GM13976 (cell line): ENCODE measurements at regions not wholly inside any gene's neighbourhood (a gene's known extent, or its start where the extent isn't known, plus 50 kb on each side); places are given as distances from the start of the nearest gene placed in this dataset.

Experiments
- DNase-seq: peaks from one replicate; pipeline ENCODE4 v3.0.0; 2012; ENCODE audit warnings: low spot score
- CTCF ChIP-seq: IDR thresholded peaks from 2 replicates; pipeline ENCODE4 v1.5.1; 2012; ENCODE audit warnings: borderline replicate concordance, mild to moderate bottlenecking; ENCODE audit not compliant: insufficient read depth; ENCODE audit errors: extremely low read depth, missing control alignments, control extremely low read depth
- in situ Hi-C: fragments of 300-500 bp; cut with MboI; formaldehyde crosslinking; loops from one replicate; pipeline ENCODE4 v1.12.0; 2022; ENCODE audit warnings: low sequenced_read_pairs, mixed read lengths, inconsistent platforms; ENCODE audit not compliant: unreplicated experiment

- in situ Hi-C loops = no loop called here
- no peak for DNase-seq
- no peak for TF ChIP-seq CTCF
Observed at GRCh38 chr3:148439254-148439822, 258.4 kb upstream of the AGTR1 start.

DNA sequence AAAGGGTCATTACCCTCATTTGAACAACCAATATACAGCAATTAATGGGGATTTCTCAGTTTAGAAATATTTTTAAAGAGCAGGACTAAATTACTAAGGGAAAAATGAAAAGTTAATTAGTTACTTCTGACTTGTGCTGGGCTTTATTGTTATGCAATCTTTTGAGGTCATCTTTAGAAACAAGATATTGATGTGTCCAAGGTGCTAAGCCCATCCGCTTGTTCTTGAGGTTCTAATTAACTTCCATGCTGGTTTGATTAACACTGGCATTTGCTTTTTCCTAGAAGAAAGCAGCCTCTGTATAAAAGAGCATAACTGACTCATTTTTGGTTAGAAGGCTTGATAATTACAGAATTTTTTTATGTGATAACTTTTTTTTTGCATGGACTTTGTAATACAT lies 256.5 kb upstream of the AGTR1 start:
- in situ Hi-C loops = no loop called here
- TF ChIP-seq CTCF = no peak
- no peak for DNase-seq

DNA sequence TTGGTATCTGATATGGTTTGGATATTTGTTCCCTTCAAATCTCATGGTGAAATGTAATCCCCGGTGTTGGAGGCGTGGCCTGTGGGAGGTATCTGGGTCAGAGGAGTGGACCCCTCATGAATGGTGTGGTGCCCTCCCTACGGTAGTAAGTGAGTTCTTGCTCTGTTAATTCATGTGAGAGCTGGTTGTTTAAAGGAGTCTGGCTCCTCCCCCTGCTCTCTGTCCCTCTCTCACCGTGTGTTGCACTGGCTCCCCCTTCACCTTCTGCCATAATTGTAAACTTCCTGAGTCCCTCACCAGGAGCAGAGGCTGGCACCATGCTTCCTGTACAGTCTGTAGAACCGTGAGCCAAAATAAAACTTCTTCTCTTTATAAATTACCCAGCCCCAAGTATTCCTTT lies 246.9 kb upstream of the AGTR1 start:
- DNase-seq = no peak
- in situ Hi-C loops = no loop called here
- TF ChIP-seq CTCF = no peak

- no peak for DNase-seq
- in situ Hi-C loops = no loop called here
- no peak for TF ChIP-seq CTCF
Observed at GRCh38 chr3:148451969-148452368, 245.7 kb upstream of the AGTR1 start.

GRCh38 chr3:148453781-148454191 lies 243.9 kb upstream of the AGTR1 start:
- in situ Hi-C loops = no loop called here
- no peak for DNase-seq
- TF ChIP-seq CTCF = no peak

GRCh38 chr3:148455098-148455497 lies 242.6 kb upstream of the AGTR1 start:
- TF ChIP-seq CTCF = no peak
- no peak for DNase-seq
- in situ Hi-C loops = no loop called here

DNA sequence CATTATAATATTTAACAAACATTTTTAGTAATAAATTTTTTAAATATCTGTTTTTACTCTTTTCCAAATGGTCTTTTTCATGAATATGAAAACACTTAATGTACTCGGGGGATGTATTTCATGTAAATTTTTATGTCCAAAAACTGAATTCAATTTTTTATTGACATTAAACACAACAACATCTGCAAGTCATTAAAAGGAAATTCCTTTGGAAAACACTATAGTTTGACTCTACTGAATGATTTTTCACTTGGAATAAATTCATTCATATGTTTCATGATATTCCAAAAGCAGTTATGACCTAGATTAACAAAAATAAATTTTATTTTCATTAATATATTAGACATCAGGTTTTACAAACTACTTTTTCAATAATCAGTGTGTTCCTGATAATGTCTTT lies 239.8 kb upstream of the AGTR1 start:
- in situ Hi-C loops = no loop called here
- no peak for DNase-seq

More for the DNA sequence above, 239.8 kb upstream of the AGTR1 start:
- no peak for TF ChIP-seq CTCF
